Activated T-helper 1 cell treated with Interleukin-2 at 50 U/mL for 16 hours (primary cell): ENCODE measurements at regions not wholly inside any gene's neighbourhood (a gene's known extent, or its start where the extent isn't known, plus 50 kb on each side); places are given as distances from the start of the nearest gene placed in this dataset.

Source experiments
- DNase-seq: peaks from one replicate; pipeline ENCODE4 v3.0.0-alpha.2; 2020; ENCODE audit warnings: low read depth

- DNase-seq = no peak
These were observed 523.0 kb downstream of the PTPRC start for GRCh38 chr1:199161766-199162303.

GRCh38 chr1:199163267-199163666 lies 524.4 kb downstream of the PTPRC start:
- DNase-seq = no peak

DNA sequence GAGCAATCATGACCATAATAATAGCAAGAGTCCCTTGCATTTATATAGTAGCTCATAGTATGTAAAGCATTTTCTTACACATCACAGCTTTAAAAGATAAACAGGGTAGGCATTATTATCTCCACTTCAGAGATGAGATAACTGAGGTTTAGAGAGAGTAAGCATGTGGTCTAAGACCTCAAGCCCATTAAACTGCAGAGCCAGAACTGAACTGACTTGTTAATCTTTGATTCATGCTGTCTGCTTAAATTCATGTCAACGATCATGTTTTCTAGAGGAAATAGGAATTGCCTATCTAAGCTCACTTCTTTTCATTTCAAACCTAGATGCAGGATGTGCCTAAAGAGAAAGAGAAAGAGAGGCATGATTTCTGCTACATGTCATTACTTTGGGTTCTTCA lies 524.8 kb downstream of the PTPRC start:
- no peak for DNase-seq

GRCh38 chr1:199167460-199167859 lies 528.6 kb downstream of the PTPRC start:
- no peak for DNase-seq

- DNase-seq = no peak
These were observed 530.2 kb downstream of the PTPRC start for GRCh38 chr1:199168888-199169585.

DNA sequence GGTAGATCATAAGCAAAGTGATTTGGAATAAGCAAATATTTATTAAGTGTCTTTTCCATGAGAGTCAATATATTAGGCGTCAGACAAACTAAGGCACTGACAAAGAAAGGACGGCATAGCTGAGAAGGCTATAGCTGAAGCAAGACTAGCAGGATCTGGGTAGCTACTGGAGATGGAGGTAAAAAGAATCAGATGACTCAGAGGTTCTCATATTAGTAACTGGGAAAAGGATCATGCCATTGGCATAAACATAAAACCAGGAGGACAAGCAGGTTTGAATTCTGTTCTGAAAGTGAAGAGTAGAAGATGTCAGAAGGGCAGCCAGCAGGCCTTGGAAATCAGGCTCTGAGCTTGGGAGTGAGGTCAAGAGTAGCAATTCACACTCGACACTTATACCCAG lies 531.9 kb downstream of the PTPRC start:
- no peak for DNase-seq

DNA sequence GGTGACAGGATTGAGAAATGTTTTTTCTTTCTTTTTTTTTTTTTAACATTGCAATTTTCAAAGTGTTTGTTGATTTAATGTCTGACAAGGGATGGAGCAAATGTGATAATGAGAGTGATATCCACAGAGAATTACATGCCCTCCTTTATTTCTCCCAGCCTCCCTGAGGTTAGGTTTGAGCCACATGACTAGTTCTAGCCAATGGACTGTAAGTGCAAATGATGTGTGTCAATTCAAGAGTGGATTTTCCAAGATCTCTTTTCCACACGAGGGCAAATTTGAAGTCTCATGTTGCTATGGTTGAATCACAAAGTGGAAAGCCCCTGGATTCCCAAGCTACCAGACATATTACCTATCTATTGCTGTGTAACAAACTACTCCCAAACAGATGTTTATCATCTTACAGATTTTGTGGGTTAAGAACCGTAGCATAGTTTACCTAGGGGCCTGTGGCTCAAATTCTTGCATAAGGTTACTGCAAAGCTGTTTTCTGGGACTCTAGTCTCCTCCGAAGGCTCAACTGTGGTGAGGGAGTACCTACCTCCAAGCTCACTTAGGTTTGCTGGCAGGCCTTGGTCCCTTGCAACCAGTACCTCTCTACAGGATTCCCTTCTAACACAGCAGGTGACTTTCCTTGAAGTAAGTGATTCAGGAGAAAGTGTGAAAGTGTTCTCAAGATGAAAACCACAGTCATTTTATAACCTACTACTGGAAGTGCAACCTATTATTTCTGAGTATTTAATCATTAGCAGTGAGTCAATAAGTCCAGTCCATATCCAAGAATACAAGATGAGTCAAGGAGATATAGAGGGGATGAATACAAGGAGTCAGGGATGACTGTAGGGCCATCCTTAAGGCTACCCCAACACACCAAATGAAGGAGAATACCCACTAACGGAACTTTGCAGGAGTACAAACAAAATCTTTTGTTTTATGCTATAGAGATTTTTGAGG lies 533.6 kb downstream of the PTPRC start:
- no peak for DNase-seq

- DNase-seq = no peak
These were observed 534.5 kb downstream of the PTPRC start for GRCh38 chr1:199173356-199173755.

DNA sequence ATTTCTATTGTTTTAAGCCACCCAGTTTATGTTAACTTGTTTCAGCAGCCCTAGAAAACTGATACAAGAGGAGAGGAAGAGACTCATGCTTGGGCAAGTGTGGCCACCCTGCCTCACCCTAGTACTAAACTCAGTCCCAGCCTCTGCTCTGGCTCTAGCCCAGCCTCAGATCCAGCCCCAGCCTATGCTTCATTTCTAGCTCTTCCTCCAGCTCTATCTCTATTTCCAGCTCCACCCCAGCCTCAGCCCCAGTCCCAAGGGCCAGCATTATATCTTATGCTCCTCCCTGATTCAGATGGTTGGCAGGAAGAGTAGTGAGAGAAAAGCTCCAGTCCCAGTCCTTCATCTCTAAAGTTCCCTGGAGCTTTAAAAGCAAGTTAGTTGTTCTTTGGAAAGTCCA lies 535.5 kb downstream of the PTPRC start:
- DNase-seq = no peak

DNA sequence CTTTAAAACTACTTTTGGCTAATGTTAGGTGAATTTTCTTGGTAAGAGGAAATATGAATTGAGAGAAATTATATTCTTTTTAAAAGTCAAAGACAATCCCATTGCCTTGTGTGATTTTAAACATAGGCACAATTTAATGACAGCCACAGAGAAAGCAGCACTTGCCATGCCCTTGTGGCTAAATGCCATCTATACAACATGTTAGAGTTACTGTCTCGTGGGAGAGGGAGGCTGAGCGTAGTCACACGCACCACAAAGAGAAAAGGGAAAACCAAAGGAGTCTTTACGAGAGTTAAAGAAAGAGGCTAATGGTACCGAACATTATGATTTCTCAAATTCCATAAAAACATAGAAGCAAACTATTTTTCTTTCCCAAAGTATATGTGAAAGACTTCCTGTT lies 537.9 kb downstream of the PTPRC start:
- DNase-seq = no peak

DNA sequence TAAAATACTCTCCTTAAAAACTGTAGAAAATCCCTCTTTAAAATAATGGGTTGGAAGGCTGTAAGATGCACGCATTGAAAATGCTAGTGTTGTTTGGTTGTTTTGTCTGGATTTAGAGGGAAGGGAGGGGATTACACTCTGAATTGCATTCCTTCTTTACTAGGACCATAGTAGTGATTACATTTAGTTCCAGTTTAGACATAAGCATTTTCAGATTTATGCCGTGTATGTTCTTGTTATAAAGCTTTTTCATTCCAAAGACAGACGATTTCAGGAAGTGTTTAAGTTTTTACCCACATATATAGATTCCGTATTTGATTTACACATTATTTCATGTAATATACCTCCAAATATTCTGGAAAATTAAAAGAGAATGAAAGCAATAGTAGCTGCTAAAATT lies 538.4 kb downstream of the PTPRC start:
- DNase-seq = no peak

DNA sequence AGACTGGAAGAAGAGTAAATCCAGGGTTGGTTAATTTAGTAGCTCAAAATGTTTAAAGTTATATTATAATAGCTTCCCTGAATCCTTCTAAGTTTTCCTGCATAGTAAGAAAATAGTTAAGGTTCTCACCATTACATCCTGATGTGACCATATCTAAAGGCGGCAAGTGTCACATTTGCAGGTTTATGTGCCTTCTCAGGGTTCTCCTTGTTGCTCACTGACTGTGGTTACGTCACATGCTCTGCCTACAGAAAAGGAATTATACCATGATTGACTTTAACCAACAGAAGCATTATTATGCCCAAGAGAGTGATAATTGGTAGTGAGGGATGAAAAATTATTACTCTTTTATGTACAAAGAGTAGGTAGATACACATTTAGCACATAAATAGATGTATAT lies 539.8 kb downstream of the PTPRC start:
- no peak for DNase-seq

DNA sequence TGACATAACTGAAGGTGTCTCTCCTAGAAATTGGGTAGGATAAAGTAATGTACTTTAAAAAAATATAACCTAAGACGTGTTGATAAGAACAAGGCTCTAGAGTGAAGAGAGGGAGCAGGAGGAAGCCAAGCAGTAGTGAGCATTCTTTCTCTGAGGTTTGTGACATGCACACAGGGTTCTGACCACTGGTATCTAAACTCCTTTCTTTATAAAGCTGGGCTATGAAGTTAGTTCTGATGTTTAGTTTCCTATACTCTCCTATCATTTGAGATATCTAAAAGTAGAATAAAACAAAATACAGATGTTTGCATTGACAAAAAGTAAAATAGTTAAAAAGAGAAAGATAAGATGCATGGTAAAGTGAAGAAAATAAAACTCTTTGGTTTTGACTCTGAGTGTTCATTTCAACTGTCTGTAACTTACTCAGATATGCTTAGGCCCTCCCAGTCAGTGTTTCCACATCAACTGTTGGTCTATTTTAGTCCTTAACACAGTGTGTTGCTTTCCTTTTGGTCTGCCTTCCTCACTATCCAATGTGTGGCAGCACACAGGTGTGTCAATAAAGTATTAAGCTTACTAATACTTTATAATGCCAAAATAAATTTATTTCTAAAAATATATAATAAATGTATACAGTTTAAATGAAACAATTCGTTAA lies 543.5 kb downstream of the PTPRC start:
- DNase-seq = no peak

DNA sequence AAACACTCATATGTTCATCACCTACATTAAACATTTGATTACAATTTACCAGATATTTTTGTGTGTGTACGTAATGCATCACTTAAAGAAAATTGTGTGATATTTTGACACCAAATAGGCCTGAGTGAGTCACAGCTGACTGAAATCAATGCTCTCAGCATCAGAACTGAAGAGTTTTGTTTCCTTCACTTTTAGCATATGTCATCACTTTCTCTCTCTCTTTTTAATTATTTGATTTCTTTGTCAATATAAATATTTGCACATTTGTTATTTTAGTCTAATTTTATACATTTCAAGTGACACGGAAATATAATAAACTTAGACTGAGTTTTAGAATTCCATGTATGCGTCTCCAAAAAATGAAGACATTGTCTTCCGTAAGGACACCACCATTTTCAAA lies 545.3 kb downstream of the PTPRC start:
- DNase-seq = no peak

- DNase-seq = no peak
These were observed 556.0 kb downstream of the PTPRC start for GRCh38 chr1:199194862-199195261.

GRCh38 chr1:199197695-199198094 lies 558.9 kb downstream of the PTPRC start:
- no peak for DNase-seq

- DNase-seq = no peak
These were observed 563.5 kb downstream of the PTPRC start for GRCh38 chr1:199202331-199202730.

GRCh38 chr1:199204231-199204630 lies 565.4 kb downstream of the PTPRC start:
- DNase-seq = no peak

DNA sequence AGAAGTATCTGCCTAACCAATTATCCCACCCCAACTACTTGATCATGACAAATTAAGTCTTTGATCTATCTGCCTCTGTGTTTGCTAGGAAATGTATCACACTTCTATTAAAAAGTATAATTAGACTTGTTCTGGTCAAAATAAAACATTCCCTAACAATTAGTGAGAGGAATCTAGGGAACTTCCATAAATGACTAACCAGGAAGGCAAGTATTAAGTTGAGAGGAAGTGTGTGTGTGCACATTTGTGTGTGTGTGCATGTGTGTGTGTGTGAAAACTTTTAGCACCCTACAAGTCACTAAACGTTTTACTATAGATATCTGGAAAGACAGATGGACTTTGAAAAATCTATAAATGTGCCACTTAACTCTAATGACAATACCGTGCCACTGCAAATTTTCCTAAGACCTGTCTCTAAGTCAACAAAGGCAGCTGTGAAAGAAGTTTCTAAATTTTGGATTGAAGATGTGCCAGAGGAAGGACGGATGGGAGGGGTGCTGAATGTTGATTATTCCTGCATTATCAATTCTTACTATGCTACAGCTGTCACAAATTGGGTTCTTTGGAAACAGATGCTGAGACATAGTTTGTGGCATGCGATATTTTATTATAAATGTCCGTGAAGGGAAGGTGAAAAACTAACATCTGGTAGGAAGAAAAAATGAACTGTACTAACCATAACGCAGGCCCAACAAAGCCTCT lies 567.1 kb downstream of the PTPRC start:
- DNase-seq = no peak

DNA sequence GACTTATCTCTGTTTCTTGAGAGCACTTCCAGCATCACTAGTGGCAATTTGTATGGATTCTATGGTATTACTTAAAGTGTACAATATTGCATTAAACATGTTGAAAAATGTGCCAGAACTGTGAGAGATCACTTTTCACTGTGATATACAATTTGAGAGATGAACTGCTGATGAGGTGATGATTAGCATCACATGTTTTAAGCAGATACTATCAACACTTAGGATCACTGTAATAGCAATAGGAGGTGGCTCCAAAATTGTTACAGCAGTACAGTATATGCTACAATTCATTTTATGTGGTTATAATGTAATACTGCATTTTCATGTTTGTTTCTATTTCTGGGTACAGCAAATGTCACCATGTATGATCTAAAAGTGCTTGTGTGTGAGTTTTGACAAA lies 570.0 kb downstream of the PTPRC start:
- no peak for DNase-seq

- no peak for DNase-seq
These were observed 579.2 kb downstream of the PTPRC start for GRCh38 chr1:199218065-199218464.

GRCh38 chr1:199218533-199218932 lies 579.7 kb downstream of the PTPRC start:
- no peak for DNase-seq
